Endothelial cell of umbilical vein (primary cell): ENCODE measurements at regions not wholly inside any gene's neighbourhood (a gene's known extent, or its start where the extent isn't known, plus 50 kb on each side); places are given as distances from the start of the nearest gene placed in this dataset.

Source experiments
- BruUV-seq: library from RNA; stranded (reverse); fragments of 400-500 nt; replicated peaks from 2 replicates; lab custom pipeline; 2021; lab: Mats Ljungman, UMichigan
- CTCF ChIA-PET: fragments of 300-600, 350-600 bp; sonication (Branson Sonifier 250); formaldehyde crosslinking; loops from one replicate; lab custom pipeline; 2021; ENCODE audit warnings: antibody characterized with exemption, inconsistent platforms; lab: Charles Lee
- POLR2A ChIA-PET: fragments of 300-600, 350-600 bp; sonication (Branson Sonifier 250); formaldehyde crosslinking; loops from one replicate; lab custom pipeline; 2021; ENCODE audit warnings: antibody characterized with exemption, inconsistent platforms; lab: Charles Lee
- DNase-seq: peaks from one replicate; pipeline ENCODE4 v3.0.0-alpha.2; 2011; ENCODE audit warnings: low read depth, low spot score
- FAIRE-seq: peaks from 2 replicates; lab custom pipeline; 2011; peaks lifted over from hg19 to GRCh38; lab: Jason Lieb, UNC
- H2AFZ ChIP-seq: 2 replicates; pipeline ENCODE4 v1.6.0; 2012; ENCODE audit warnings: low read depth, low read length, control low read depth, inconsistent platforms
- H3K27ac ChIP-seq: 2 replicates; pipeline ENCODE4 v1.5.1; 2011; ENCODE audit warnings: low read depth, mild to moderate bottlenecking, control low read depth, low read length, moderate library complexity; ENCODE audit not compliant: insufficient read depth
- H3K27me3 ChIP-seq, 2 experiments: 2 replicates each; pipeline versions ENCODE4 v1.6.0 to v1.6.1; 2011; ENCODE audit warnings: low read length in 2 of 2, mixed read lengths in 1 of 2; ENCODE audit not compliant: control insufficient read depth in 2 of 2, insufficient read depth in 2 of 2
- H3K36me3 ChIP-seq, 2 experiments: 2 replicates in 1 of 2; 3 replicates in 1 of 2; pipeline ENCODE4 v1.5.1; 2011; ENCODE audit warnings: low read length in 2 of 2, mild to moderate bottlenecking in 1 of 2, moderate library complexity in 1 of 2; ENCODE audit not compliant: control insufficient read depth in 2 of 2, insufficient read depth in 2 of 2; ENCODE audit errors: extremely low read depth in 1 of 2
- H3K4me1 ChIP-seq: 3 replicates; pipeline ENCODE4 v1.5.1; 2011; ENCODE audit warnings: mild to moderate bottlenecking, low read length; ENCODE audit not compliant: control insufficient read depth, insufficient read depth; ENCODE audit errors: extremely low read depth
- H3K4me2 ChIP-seq: 2 replicates; pipeline ENCODE4 v1.6.1; 2011; ENCODE audit warnings: low read length, control low read depth, mixed read lengths; ENCODE audit not compliant: insufficient read depth
- H3K4me3 ChIP-seq, 3 experiments: fragments of 200-600 bp in 1 of 3; sonication (generic), shearing (Covaris generic) in 1 of 3; replicated peaks in 1 of 3; 2 replicates each; pipeline ENCODE4 v1.5.1; 2011 to 2016; ENCODE audit warnings: control low read depth in 3 of 3, low read length in 3 of 3, mild to moderate bottlenecking in 2 of 3, inconsistent platforms in 1 of 3, low read depth in 1 of 3, moderate library complexity in 1 of 3; ENCODE audit not compliant: insufficient read depth in 1 of 3
- H3K79me2 ChIP-seq: 2 replicates; pipeline ENCODE4 v1.6.0; 2012; ENCODE audit warnings: low read length, inconsistent platforms; ENCODE audit not compliant: control insufficient read depth, insufficient read depth
- H3K9ac ChIP-seq: replicated peaks from 2 replicates; pipeline ENCODE3; 2011; ENCODE audit warnings: low read length, control low read depth; ENCODE audit not compliant: insufficient read depth; ENCODE audit errors: extremely low read depth
- H3K9me1 ChIP-seq: replicated peaks from 3 replicates; pipeline ENCODE4 v1.6.0; 2011; ENCODE audit warnings: mild to moderate bottlenecking, low read length; ENCODE audit not compliant: control insufficient read depth, insufficient read depth; ENCODE audit errors: extremely low read depth
- H3K9me3 ChIP-seq: replicated peaks from 2 replicates; pipeline ENCODE4 v1.5.1; 2012; ENCODE audit warnings: low read length, inconsistent platforms; ENCODE audit not compliant: control insufficient read depth, insufficient read depth
- H4K20me1 ChIP-seq: replicated peaks from 2 replicates; pipeline ENCODE3; 2011; ENCODE audit warnings: mild to moderate bottlenecking, low read length; ENCODE audit not compliant: control insufficient read depth, insufficient read depth; ENCODE audit errors: extremely low read depth
- EZH2 ChIP-seq: IDR thresholded peaks from 2 replicates; pipeline ENCODE4 v1.6.1; 2012; ENCODE audit warnings: borderline replicate concordance, low read depth, mild to moderate bottlenecking, moderate library complexity, low read length, inconsistent platforms; ENCODE audit not compliant: severe bottlenecking
- FOS ChIP-seq: IDR thresholded peaks from 2 replicates; pipeline ENCODE4 v1.6.1; 2011; ENCODE audit warnings: mild to moderate bottlenecking, low read length, moderate library complexity, borderline replicate concordance; ENCODE audit not compliant: insufficient read depth
- GATA2 ChIP-seq: IDR thresholded peaks from 2 replicates; pipeline ENCODE4 v1.7.0; 2011; ENCODE audit warnings: low read depth, mild to moderate bottlenecking, moderate library complexity, mixed read lengths, low read length; ENCODE audit not compliant: insufficient read length, insufficient read depth
- JUN ChIP-seq: IDR thresholded peaks from 2 replicates; pipeline ENCODE4 v1.6.1; 2011; ENCODE audit warnings: borderline replicate concordance, low read depth; ENCODE audit not compliant: insufficient read length, insufficient read depth
- MYC ChIP-seq: IDR thresholded peaks from one replicate; pipeline ENCODE4 v1.6.1; 2011; ENCODE audit warnings: mild to moderate bottlenecking, low read depth, low read length
- POLR2A ChIP-seq: IDR thresholded peaks from 2 replicates; pipeline ENCODE4 v1.6.1; 2012; ENCODE audit warnings: low read depth, mild to moderate bottlenecking, control low read depth, low read length
- POLR2AphosphoS5 ChIP-seq: IDR thresholded peaks from 2 replicates; pipeline ENCODE4 v1.6.1; 2012; ENCODE audit warnings: low read depth, mild to moderate bottlenecking, control low read depth, low read length, moderate library complexity; ENCODE audit not compliant: insufficient read depth
- dilution Hi-C: fragments of 300-500 bp; cut with MboI; formaldehyde crosslinking; loops from one replicate; pipeline ENCODE4 v1.15.0; 2019; ENCODE audit warnings: low sequenced_read_pairs; ENCODE audit not compliant: extremely low pct_ligation_motif_present
- intact Hi-C: fragments of 100-400 bp; cut with micrococcal nuclease; formaldehyde crosslinking; loops from one replicate; pipeline ENCODE4 v1.10.0; 2022
- TF ChIP-seq, protein P1 (sequence below): IDR thresholded peaks from 2 replicates; pipeline ENCODE4 v1.6.1; 2011; ENCODE audit not compliant: insufficient read depth, insufficient read length
- TF ChIP-seq, protein P2 (sequence below), 2 donors: IDR thresholded peaks; 1 replicate in 1 of 2; 2 replicates in 1 of 2; pipeline ENCODE4 v1.5.1; 2011; ENCODE audit warnings: low read length in 2 of 2, mild to moderate bottlenecking in 2 of 2, moderate library complexity in 2 of 2, control low read depth in 1 of 2, inconsistent platforms in 1 of 2, low read depth in 1 of 2; ENCODE audit not compliant: insufficient read depth in 1 of 2; ENCODE audit errors: extremely low read depth in 1 of 2

DNA sequence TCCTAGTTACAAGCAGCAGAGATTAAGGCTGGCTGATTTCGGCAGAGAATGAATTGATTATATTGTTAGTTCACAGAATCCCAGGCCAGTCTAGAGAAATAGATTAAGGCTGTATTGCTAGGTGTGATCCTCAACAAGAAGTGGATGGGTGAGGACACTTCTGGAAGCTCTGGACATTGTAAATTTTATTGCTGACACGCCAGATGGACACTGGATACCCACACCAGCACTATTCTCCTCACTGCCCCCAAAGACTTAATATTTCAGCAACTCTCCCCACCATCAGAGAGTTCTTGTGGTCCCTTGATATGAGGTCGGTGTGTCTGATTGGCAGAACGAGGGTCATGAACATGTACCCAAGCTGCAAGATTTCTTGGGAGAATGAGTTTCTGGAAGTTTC is 171.6 kb upstream of the EGFLAM start:
- no peak overlapping the region for H2AFZ ChIP-seq
- no peak overlapping the region for H3K27ac ChIP-seq
- no peak overlapping the region for H3K9ac ChIP-seq
- peaks cover 0 to 1% of the 10 kb centered on the region in 2 experiments for H3K27me3 ChIP-seq
- no TSS peak for BruUV-seq
- no peaks in the 10 kb centered on the region for H3K4me1 ChIP-seq
- intact Hi-C loops (no loop called here), dilution Hi-C loops (no loop called here)
- H3K9me1 ChIP-seq: no peaks in the 10 kb centered on the region
- ChIA-PET POLR2A (no interaction called here), CTCF (no interaction called here)
- H3K4me2 ChIP-seq: no peak overlapping the region
- DNase-seq (no peak), FAIRE-seq (no peak)
- no peaks in the 10 kb centered on the region for H4K20me1 ChIP-seq
- H3K9me3 ChIP-seq: no peaks in the 10 kb centered on the region
- H3K36me3 ChIP-seq: no peaks in the 10 kb centered on the region
- TF ChIP-seq POLR2AphosphoS5 (no peak), MYC (no peak), POLR2A (no peak), GATA2 (no peak), EZH2 (no peak), JUN (no peak)
- TF ChIP-seq, protein P1, sequence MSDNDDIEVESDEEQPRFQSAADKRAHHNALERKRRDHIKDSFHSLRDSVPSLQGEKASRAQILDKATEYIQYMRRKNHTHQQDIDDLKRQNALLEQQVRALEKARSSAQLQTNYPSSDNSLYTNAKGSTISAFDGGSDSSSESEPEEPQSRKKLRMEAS: no peak
- no peaks in the 10 kb centered on the region for H3K79me2 ChIP-seq
- no peak overlapping the region for H3K4me3 ChIP-seq

GRCh38 chr5:38079620-38080402 is 178.5 kb upstream of the EGFLAM start:
- no peak overlapping the region for H3K27ac ChIP-seq
- no peak overlapping the region for H3K9ac ChIP-seq
- DNase-seq (no peak), FAIRE-seq (no peak)
- no peaks in the 10 kb centered on the region for H3K79me2 ChIP-seq
- no peaks in the 10 kb centered on the region for H3K36me3 ChIP-seq
- H3K9me1 ChIP-seq: no peaks in the 10 kb centered on the region
- H2AFZ ChIP-seq: no peak overlapping the region
- ChIA-PET POLR2A (no interaction called here), CTCF (no interaction called here)
- no peaks in the 10 kb centered on the region for H3K4me1 ChIP-seq
- intact Hi-C loops (no loop called here), dilution Hi-C loops (no loop called here)
- no peaks in the 10 kb centered on the region for H4K20me1 ChIP-seq
- H3K4me3 ChIP-seq: no peak overlapping the region
- BruUV-seq: no TSS peak
- H3K27me3 ChIP-seq: peaks cover 0 to 1% of the 10 kb centered on the region in 2 experiments
- no peak overlapping the region for H3K4me2 ChIP-seq
- no peaks in the 10 kb centered on the region for H3K9me3 ChIP-seq
- TF ChIP-seq, protein P2, sequence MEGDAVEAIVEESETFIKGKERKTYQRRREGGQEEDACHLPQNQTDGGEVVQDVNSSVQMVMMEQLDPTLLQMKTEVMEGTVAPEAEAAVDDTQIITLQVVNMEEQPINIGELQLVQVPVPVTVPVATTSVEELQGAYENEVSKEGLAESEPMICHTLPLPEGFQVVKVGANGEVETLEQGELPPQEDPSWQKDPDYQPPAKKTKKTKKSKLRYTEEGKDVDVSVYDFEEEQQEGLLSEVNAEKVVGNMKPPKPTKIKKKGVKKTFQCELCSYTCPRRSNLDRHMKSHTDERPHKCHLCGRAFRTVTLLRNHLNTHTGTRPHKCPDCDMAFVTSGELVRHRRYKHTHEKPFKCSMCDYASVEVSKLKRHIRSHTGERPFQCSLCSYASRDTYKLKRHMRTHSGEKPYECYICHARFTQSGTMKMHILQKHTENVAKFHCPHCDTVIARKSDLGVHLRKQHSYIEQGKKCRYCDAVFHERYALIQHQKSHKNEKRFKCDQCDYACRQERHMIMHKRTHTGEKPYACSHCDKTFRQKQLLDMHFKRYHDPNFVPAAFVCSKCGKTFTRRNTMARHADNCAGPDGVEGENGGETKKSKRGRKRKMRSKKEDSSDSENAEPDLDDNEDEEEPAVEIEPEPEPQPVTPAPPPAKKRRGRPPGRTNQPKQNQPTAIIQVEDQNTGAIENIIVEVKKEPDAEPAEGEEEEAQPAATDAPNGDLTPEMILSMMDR (IDR thresholded peaks at IDR 0.05; ENCODE audit: extremely low read depth in 1 of 2, insufficient read depth in 1 of 2, low read depth in 1 of 2, low read length in 2 of 2): no peak
- no peak for TF ChIP-seq POLR2A
- no peak for TF ChIP-seq FOS
- TF ChIP-seq MYC: no peak
- TF ChIP-seq GATA2: no peak
- TF ChIP-seq JUN: no peak
- TF ChIP-seq POLR2AphosphoS5: no peak
- TF ChIP-seq EZH2: no peak
